WTC11 (cell line): ENCODE measurements at regions not wholly inside any gene's neighbourhood (a gene's known extent, or its start where the extent isn't known, plus 50 kb on each side); places are given as distances from the start of the nearest gene placed in this dataset.

Experiments
- ATF1 ChIP-seq: sonication (generic); formaldehyde crosslinking; IDR thresholded peaks from 2 replicates; pipeline ENCODE4 v1.8.1; 2023; ENCODE audit warnings: mild to moderate bottlenecking, moderate library complexity, missing genetic modification reagents
- TF ChIP-seq, protein P1 (sequence below): fragments of 200-600 bp; IDR thresholded peaks from 2 replicates; pipeline ENCODE4 v1.8.0; 2022; ENCODE audit warnings: antibody characterized with exemption

DNA sequence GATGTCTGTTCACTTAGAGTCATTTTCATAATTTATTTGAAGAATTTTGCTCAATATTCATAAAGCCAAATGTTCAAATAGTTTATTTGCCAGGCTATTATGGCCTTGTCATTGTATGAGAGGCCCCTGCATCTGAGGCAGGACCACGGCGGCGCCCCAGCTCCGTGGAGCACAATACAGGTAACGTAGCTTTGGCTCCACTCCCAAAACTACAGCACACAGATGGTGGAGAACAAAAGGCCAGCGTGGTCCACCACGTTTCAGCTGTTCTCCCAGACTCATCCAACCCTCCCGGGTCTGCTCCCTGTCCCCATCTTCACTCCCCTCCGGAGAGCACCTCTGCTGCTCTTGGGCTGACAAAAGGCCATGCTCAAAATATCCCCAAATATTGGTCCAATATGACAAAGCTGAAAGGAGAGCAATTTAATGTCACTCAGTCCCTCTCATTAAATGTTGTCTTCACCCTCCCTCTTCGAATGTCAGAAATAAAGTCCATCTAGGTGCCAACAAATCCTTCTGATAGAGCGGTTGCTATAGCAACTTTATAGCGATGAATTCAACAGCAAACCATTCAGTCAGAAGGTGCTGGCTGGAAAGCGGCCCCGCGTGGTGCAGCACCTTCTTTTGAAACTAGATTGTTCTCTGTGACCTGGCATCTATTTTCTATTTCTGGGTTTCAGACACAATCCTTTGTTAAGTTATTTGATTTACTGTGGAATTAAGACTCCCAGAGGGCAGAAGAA is 504.3 kb downstream of the ARHGEF28 start:
- TF ChIP-seq, protein P1, sequence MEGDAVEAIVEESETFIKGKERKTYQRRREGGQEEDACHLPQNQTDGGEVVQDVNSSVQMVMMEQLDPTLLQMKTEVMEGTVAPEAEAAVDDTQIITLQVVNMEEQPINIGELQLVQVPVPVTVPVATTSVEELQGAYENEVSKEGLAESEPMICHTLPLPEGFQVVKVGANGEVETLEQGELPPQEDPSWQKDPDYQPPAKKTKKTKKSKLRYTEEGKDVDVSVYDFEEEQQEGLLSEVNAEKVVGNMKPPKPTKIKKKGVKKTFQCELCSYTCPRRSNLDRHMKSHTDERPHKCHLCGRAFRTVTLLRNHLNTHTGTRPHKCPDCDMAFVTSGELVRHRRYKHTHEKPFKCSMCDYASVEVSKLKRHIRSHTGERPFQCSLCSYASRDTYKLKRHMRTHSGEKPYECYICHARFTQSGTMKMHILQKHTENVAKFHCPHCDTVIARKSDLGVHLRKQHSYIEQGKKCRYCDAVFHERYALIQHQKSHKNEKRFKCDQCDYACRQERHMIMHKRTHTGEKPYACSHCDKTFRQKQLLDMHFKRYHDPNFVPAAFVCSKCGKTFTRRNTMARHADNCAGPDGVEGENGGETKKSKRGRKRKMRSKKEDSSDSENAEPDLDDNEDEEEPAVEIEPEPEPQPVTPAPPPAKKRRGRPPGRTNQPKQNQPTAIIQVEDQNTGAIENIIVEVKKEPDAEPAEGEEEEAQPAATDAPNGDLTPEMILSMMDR, result no peak
- no peak for TF ChIP-seq ATF1
